ENCODE measurements at regions not wholly inside any gene's neighbourhood (a gene's known extent, or its start where the extent isn't known, plus 50 kb on each side); places are given as distances from the start of the nearest gene placed in this dataset.

- ChIA-PET POLR2A (ENCODE audit: unreplicated experiment) (no interaction called here), CTCF (no interaction called here)
- Histone ChIP-seq H3K27me3 (ENCODE audit: control insufficient read depth, insufficient read depth, low read length) (peaks cover 14% of the 10 kb centered on the region), H2BK20ac (ENCODE audit: low read depth, low read length) (no peak overlapping the region), H2BK5ac (ENCODE audit: low read depth, low read length, poor library complexity, severe bottlenecking) (no peak overlapping the region), H2BK120ac (ENCODE audit: low read depth, low read length) (no peak overlapping the region), H3K9me3 (ENCODE audit: control insufficient read depth, insufficient read depth, low read length) (no peaks in the 10 kb centered on the region), H2AK9ac (replicated peaks; ENCODE audit: low read depth, low read length, poor library complexity) (no peak overlapping the region), H3K56ac (ENCODE audit: extremely low read depth, insufficient read depth, low read length) (no peak overlapping the region), H4K5ac (ENCODE audit: low read depth, low read length) (no peak overlapping the region), H4K91ac (ENCODE audit: insufficient read depth, low read depth, low read length) (no peak overlapping the region), H2AK5ac (ENCODE audit: low read depth, low read length) (no peak overlapping the region), H3K4me3 (ENCODE audit: insufficient read depth, low read depth, low read length) (no peak overlapping the region), H2BK15ac (ENCODE audit: low read depth, low read length) (no peak overlapping the region), H4K20me1 (ENCODE audit: insufficient read depth, low read length) (no peaks in the 10 kb centered on the region), H3K27ac (ENCODE audit: insufficient read depth, low read length) (no peak overlapping the region), H3K9me1 (ENCODE audit: insufficient read depth, low read length) (0 out of 2 replicates have a peak, but pooled peaks cover 3% of the 10 kb centered on the region), H3K23ac (ENCODE audit: low read depth, low read length) (no peak overlapping the region), H2AFZ (replicated peaks; ENCODE audit: low read length, poor library complexity) (no peak overlapping the region), H3K18ac (ENCODE audit: low read depth, low read length) (no peak overlapping the region), H3K4ac (ENCODE audit: low read depth, low read length) (no peak overlapping the region), H3K4me2 (ENCODE audit: low read depth, low read length) (no peak overlapping the region), H3K36me3 (ENCODE audit: control insufficient read depth, insufficient read depth, low read length) (no peaks in the 10 kb centered on the region), H3K79me1 (ENCODE audit: low read depth in 1 of 2, low read length in 2 of 2) (no peaks in the 10 kb centered on the region), H3K14ac (replicated peaks; ENCODE audit: low read depth, low read length) (no peak overlapping the region), H4K8ac (ENCODE audit: low read depth in 2 of 2, low read length in 2 of 2) (no peak overlapping the region), H3K9ac (ENCODE audit: low read depth, low read length) (no peak overlapping the region), H3K4me1 (ENCODE audit: control insufficient read depth, insufficient read depth, low read length) (peaks cover under 1% of the 10 kb centered on the region; the same call in 1 of the 2 replicates)
- DNase-seq (no peak), ATAC-seq (ENCODE audit: low read depth) (no peak)
- intact Hi-C loops (cut with micrococcal nuclease), result no loop called here
- in situ Hi-C loops (cut with MboI; ENCODE audit: low sequenced_read_pairs), result no loop called here
- BruUV-seq (replicated peaks), result no TSS peak
- no peak for TF ChIP-seq FOS (IDR thresholded peaks at IDR 0.05; ENCODE audit: low read depth, low read length)
- no peak for TF ChIP-seq RCOR1 (IDR thresholded peaks at IDR 0.05; ENCODE audit: insufficient replicate concordance, low read length)
- no peak for TF ChIP-seq RFX5 (IDR thresholded peaks at IDR 0.05; ENCODE audit: low read depth, low read length)
- no peak for TF ChIP-seq RAD21 (IDR thresholded peaks at IDR 0.05; ENCODE audit: low read length)
- no peak for TF ChIP-seq MXI1 (IDR thresholded peaks at IDR 0.05; ENCODE audit: borderline replicate concordance, low read depth, low read length)
- no peak for TF ChIP-seq POLR2A (IDR thresholded peaks at IDR 0.05; ENCODE audit: low read depth, low read length)
- TF ChIP-seq USF2 (IDR thresholded peaks at IDR 0.05; ENCODE audit: low read depth, low read length), result no peak
- TF ChIP-seq, protein P1, sequence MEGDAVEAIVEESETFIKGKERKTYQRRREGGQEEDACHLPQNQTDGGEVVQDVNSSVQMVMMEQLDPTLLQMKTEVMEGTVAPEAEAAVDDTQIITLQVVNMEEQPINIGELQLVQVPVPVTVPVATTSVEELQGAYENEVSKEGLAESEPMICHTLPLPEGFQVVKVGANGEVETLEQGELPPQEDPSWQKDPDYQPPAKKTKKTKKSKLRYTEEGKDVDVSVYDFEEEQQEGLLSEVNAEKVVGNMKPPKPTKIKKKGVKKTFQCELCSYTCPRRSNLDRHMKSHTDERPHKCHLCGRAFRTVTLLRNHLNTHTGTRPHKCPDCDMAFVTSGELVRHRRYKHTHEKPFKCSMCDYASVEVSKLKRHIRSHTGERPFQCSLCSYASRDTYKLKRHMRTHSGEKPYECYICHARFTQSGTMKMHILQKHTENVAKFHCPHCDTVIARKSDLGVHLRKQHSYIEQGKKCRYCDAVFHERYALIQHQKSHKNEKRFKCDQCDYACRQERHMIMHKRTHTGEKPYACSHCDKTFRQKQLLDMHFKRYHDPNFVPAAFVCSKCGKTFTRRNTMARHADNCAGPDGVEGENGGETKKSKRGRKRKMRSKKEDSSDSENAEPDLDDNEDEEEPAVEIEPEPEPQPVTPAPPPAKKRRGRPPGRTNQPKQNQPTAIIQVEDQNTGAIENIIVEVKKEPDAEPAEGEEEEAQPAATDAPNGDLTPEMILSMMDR (conservative IDR thresholded peaks at IDR 0.05; ENCODE audit: low read depth, low read length), result no peak
- TF ChIP-seq CEBPB (IDR thresholded peaks at IDR 0.05; ENCODE audit: low read depth, low read length), result no peak
- no peak for TF ChIP-seq SMC3 (IDR thresholded peaks at IDR 0.05; ENCODE audit: low read depth, low read length)
- no peak for TF ChIP-seq BHLHE40 (IDR thresholded peaks at IDR 0.05; ENCODE audit: low read depth, low read length)
- no peak for TF ChIP-seq MAFK (IDR thresholded peaks at IDR 0.05; ENCODE audit: low read depth, low read length)
- TF ChIP-seq, protein P2, sequence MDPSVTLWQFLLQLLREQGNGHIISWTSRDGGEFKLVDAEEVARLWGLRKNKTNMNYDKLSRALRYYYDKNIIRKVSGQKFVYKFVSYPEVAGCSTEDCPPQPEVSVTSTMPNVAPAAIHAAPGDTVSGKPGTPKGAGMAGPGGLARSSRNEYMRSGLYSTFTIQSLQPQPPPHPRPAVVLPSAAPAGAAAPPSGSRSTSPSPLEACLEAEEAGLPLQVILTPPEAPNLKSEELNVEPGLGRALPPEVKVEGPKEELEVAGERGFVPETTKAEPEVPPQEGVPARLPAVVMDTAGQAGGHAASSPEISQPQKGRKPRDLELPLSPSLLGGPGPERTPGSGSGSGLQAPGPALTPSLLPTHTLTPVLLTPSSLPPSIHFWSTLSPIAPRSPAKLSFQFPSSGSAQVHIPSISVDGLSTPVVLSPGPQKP (IDR thresholded peaks at IDR 0.05; ENCODE audit: borderline replicate concordance, low read depth, low read length), result no peak
- no peak for TF ChIP-seq CHD1 (IDR thresholded peaks at IDR 0.05; ENCODE audit: low read depth, low read length)
- TF ChIP-seq MAZ (IDR thresholded peaks at IDR 0.05; ENCODE audit: borderline replicate concordance, low read depth, low read length), result no peak
- no peak for TF ChIP-seq NFE2L2 (IDR thresholded peaks at IDR 0.05; ENCODE audit: low read depth, low read length)
- dilution Hi-C loops (cut with HindIII; ENCODE audit: low sequenced_read_pairs, unreplicated experiment), result no loop called here
- WGBS, 2 experiments (ENCODE audit: extremely low coverage in 2 of 2, insufficient read length in 1 of 2), result no CpG with 5 or more reads among the region's 1 CpG
Measured at GRCh38 chr2:38152913-38153312, 77.0 kb upstream of the CYP1B1 start.
